ENCODE measurements at regions not wholly inside any gene's neighbourhood (a gene's known extent, or its start where the extent isn't known, plus 50 kb on each side); places are given as distances from the start of the nearest gene placed in this dataset.
"Not testable (repeated sequence)": the region's sequence is repeated elsewhere in the genome, so short reads cannot be mapped to it uniquely, and the experiment has no call there.

GRCh38 chr14:38593476-38593875, 337.6 kb upstream of the CLEC14A start:
- H3K79me2 ChIP-seq (ENCODE audit: control insufficient read depth, insufficient read depth, low read length, unreplicated experiment) = no peaks in the 10 kb centered on the region
- H3K4me3 ChIP-seq (ENCODE audit: low read depth, low read length) = no peak overlapping the region
- H3K36me3 ChIP-seq (ENCODE audit: insufficient read depth, low read length) = no peaks in the 10 kb centered on the region
- no peak overlapping the region for H3K27ac ChIP-seq (ENCODE audit: low read depth, low read length)
- no peaks in the 10 kb centered on the region for H3K4me1 ChIP-seq (ENCODE audit: control insufficient read depth, insufficient read depth, low read length, unreplicated experiment)
- H2AFZ ChIP-seq (ENCODE audit: low read length, unreplicated experiment) = no peak overlapping the region
- no peaks in the 10 kb centered on the region for H3K27me3 ChIP-seq (ENCODE audit: insufficient read depth, low read length)

GRCh38 chr14:38592764-38593442, 337.0 kb upstream of the CLEC14A start:
- Histone ChIP-seq H3K27ac (ENCODE audit: low read depth, low read length) (no peak overlapping the region), H3K79me2 (ENCODE audit: control insufficient read depth, insufficient read depth, low read length, unreplicated experiment) (no peaks in the 10 kb centered on the region), H3K4me1 (ENCODE audit: control insufficient read depth, insufficient read depth, low read length, unreplicated experiment) (no peaks in the 10 kb centered on the region), H3K4me3 (ENCODE audit: low read depth, low read length) (no peak overlapping the region), H3K27me3 (ENCODE audit: insufficient read depth, low read length) (no peaks in the 10 kb centered on the region), H3K36me3 (ENCODE audit: insufficient read depth, low read length) (no peaks in the 10 kb centered on the region), H2AFZ (ENCODE audit: low read length, unreplicated experiment) (no peak overlapping the region)

GRCh38 chr14:38589747-38590350, 334.0 kb upstream of the CLEC14A start:
- H3K4me3 ChIP-seq (ENCODE audit: low read depth, low read length) = no peak overlapping the region
- no peaks in the 10 kb centered on the region for H3K4me1 ChIP-seq (ENCODE audit: control insufficient read depth, insufficient read depth, low read length, unreplicated experiment)
- H2AFZ ChIP-seq (ENCODE audit: low read length, unreplicated experiment) = no peak overlapping the region
- no peaks in the 10 kb centered on the region for H3K79me2 ChIP-seq (ENCODE audit: control insufficient read depth, insufficient read depth, low read length, unreplicated experiment)
- H3K27me3 ChIP-seq (ENCODE audit: insufficient read depth, low read length) = no peaks in the 10 kb centered on the region
- H3K36me3 ChIP-seq (ENCODE audit: insufficient read depth, low read length) = no peaks in the 10 kb centered on the region
- no peak overlapping the region for H3K27ac ChIP-seq (ENCODE audit: low read depth, low read length)

GRCh38 chr14:38583471-38583870, 327.6 kb upstream of the CLEC14A start:
- H2AFZ ChIP-seq (ENCODE audit: low read length, unreplicated experiment) = no peak overlapping the region
- no peaks in the 10 kb centered on the region for H3K27me3 ChIP-seq (ENCODE audit: insufficient read depth, low read length)
- no peak overlapping the region for H3K27ac ChIP-seq (ENCODE audit: low read depth, low read length)
- H3K79me2 ChIP-seq (ENCODE audit: control insufficient read depth, insufficient read depth, low read length, unreplicated experiment) = no peaks in the 10 kb centered on the region
- H3K36me3 ChIP-seq (ENCODE audit: insufficient read depth, low read length) = no peaks in the 10 kb centered on the region
- peaks cover 2% of the 10 kb centered on the region for H3K4me1 ChIP-seq (ENCODE audit: control insufficient read depth, insufficient read depth, low read length, unreplicated experiment)
- H3K4me3 ChIP-seq (ENCODE audit: low read depth, low read length) = no peak overlapping the region

GRCh38 chr14:38578278-38578681, 322.4 kb upstream of the CLEC14A start:
- H3K27ac ChIP-seq (ENCODE audit: low read depth, low read length) = no peak overlapping the region

GRCh38 chr14:38567703-38568102, 311.8 kb upstream of the CLEC14A start:
- Histone ChIP-seq H3K4me1 (ENCODE audit: control insufficient read depth, insufficient read depth, low read length, unreplicated experiment) (no peaks in the 10 kb centered on the region), H3K27me3 (ENCODE audit: insufficient read depth, low read length) (no peaks in the 10 kb centered on the region), H3K27ac (ENCODE audit: low read depth, low read length) (no peak overlapping the region), H2AFZ (ENCODE audit: low read length, unreplicated experiment) (no peak overlapping the region), H3K79me2 (ENCODE audit: control insufficient read depth, insufficient read depth, low read length, unreplicated experiment) (no peaks in the 10 kb centered on the region), H3K36me3 (ENCODE audit: insufficient read depth, low read length) (no peaks in the 10 kb centered on the region), H3K4me3 (ENCODE audit: low read depth, low read length) (no peak overlapping the region)

More at GRCh38 chr14:38578278-38578681, 322.4 kb upstream of the CLEC14A start:
- H3K4me3 ChIP-seq (ENCODE audit: low read depth, low read length) = no peak overlapping the region
- H3K27me3 ChIP-seq (ENCODE audit: insufficient read depth, low read length) = no peaks in the 10 kb centered on the region
- H2AFZ ChIP-seq (ENCODE audit: low read length, unreplicated experiment) = no peak overlapping the region
- H3K79me2 ChIP-seq (ENCODE audit: control insufficient read depth, insufficient read depth, low read length, unreplicated experiment) = no peaks in the 10 kb centered on the region
- no peaks in the 10 kb centered on the region for H3K36me3 ChIP-seq (ENCODE audit: insufficient read depth, low read length)
- H3K4me1 ChIP-seq (ENCODE audit: control insufficient read depth, insufficient read depth, low read length, unreplicated experiment) = peaks cover 4% of the 10 kb centered on the region

GRCh38 chr14:38561657-38562056, 305.8 kb upstream of the CLEC14A start:
- H3K36me3 ChIP-seq (ENCODE audit: insufficient read depth, low read length) = no peaks in the 10 kb centered on the region
- H3K4me1 ChIP-seq (ENCODE audit: control insufficient read depth, insufficient read depth, low read length, unreplicated experiment) = no peaks in the 10 kb centered on the region
- no peak overlapping the region for H3K27ac ChIP-seq (ENCODE audit: low read depth, low read length)
- no peaks in the 10 kb centered on the region for H3K27me3 ChIP-seq (ENCODE audit: insufficient read depth, low read length)
- H2AFZ ChIP-seq (ENCODE audit: low read length, unreplicated experiment) = no peak overlapping the region
- no peaks in the 10 kb centered on the region for H3K79me2 ChIP-seq (ENCODE audit: control insufficient read depth, insufficient read depth, low read length, unreplicated experiment)
- H3K4me3 ChIP-seq (ENCODE audit: low read depth, low read length) = no peak overlapping the region

GRCh38 chr14:38559711-38560110, 303.8 kb upstream of the CLEC14A start:
- no peak overlapping the region for H3K27ac ChIP-seq (ENCODE audit: low read depth, low read length)
- no peaks in the 10 kb centered on the region for H3K79me2 ChIP-seq (ENCODE audit: control insufficient read depth, insufficient read depth, low read length, unreplicated experiment)
- H3K36me3 ChIP-seq (ENCODE audit: insufficient read depth, low read length) = no peaks in the 10 kb centered on the region
- no peak overlapping the region for H2AFZ ChIP-seq (ENCODE audit: low read length, unreplicated experiment)
- no peak overlapping the region for H3K4me3 ChIP-seq (ENCODE audit: low read depth, low read length)
- no peaks in the 10 kb centered on the region for H3K4me1 ChIP-seq (ENCODE audit: control insufficient read depth, insufficient read depth, low read length, unreplicated experiment)
- H3K27me3 ChIP-seq (ENCODE audit: insufficient read depth, low read length) = no peaks in the 10 kb centered on the region

- not testable (repeated sequence) for H3K4me3 ChIP-seq (ENCODE audit: low read depth, low read length); H3K36me3 ChIP-seq (ENCODE audit: insufficient read depth, low read length); H2AFZ ChIP-seq (ENCODE audit: low read length, unreplicated experiment); H3K27ac ChIP-seq (ENCODE audit: low read depth, low read length); H3K79me2 ChIP-seq (ENCODE audit: control insufficient read depth, insufficient read depth, low read length, unreplicated experiment); H3K4me1 ChIP-seq (ENCODE audit: control insufficient read depth, insufficient read depth, low read length, unreplicated experiment); H3K27me3 ChIP-seq (ENCODE audit: insufficient read depth, low read length)
These were observed 301.5 kb upstream of the CLEC14A start for GRCh38 chr14:38557391-38557790.

GRCh38 chr14:38556252-38556651, 300.4 kb upstream of the CLEC14A start:
- no peaks in the 10 kb centered on the region for H3K79me2 ChIP-seq (ENCODE audit: control insufficient read depth, insufficient read depth, low read length, unreplicated experiment)
- H3K4me1 ChIP-seq (ENCODE audit: control insufficient read depth, insufficient read depth, low read length, unreplicated experiment) = peaks cover 10% of the 10 kb centered on the region
- no peak overlapping the region for H3K4me3 ChIP-seq (ENCODE audit: low read depth, low read length)

GRCh38 chr14:38554026-38554425, 298.1 kb upstream of the CLEC14A start:
- Histone ChIP-seq H3K79me2 (ENCODE audit: control insufficient read depth, insufficient read depth, low read length, unreplicated experiment) (no peaks in the 10 kb centered on the region), H3K36me3 (ENCODE audit: insufficient read depth, low read length) (no peaks in the 10 kb centered on the region), H3K4me1 (ENCODE audit: control insufficient read depth, insufficient read depth, low read length, unreplicated experiment) (peaks cover 10% of the 10 kb centered on the region), H2AFZ (ENCODE audit: low read length, unreplicated experiment) (peak overlapping the region; percentile 4), H3K4me3 (ENCODE audit: low read depth, low read length) (no peak overlapping the region), H3K27me3 (ENCODE audit: insufficient read depth, low read length) (no peaks in the 10 kb centered on the region), H3K27ac (ENCODE audit: low read depth, low read length) (no peak overlapping the region)

More at GRCh38 chr14:38556252-38556651, 300.4 kb upstream of the CLEC14A start:
- Histone ChIP-seq H2AFZ (ENCODE audit: low read length, unreplicated experiment) (no peak overlapping the region), H3K27ac (ENCODE audit: low read depth, low read length) (no peak overlapping the region), H3K27me3 (ENCODE audit: insufficient read depth, low read length) (no peaks in the 10 kb centered on the region), H3K36me3 (ENCODE audit: insufficient read depth, low read length) (no peaks in the 10 kb centered on the region)

All from ACC112 (cell line).